GM23248 (cell line): ENCODE measurements at regions not wholly inside any gene's neighbourhood (a gene's known extent, or its start where the extent isn't known, plus 50 kb on each side); places are given as distances from the start of the nearest gene placed in this dataset.

Experiments used
- EZH2 ChIP-seq: fragments of 200-600 bp; sonication (generic); IDR thresholded peaks from 2 replicates; pipeline ENCODE4 v1.6.1; 2018; ENCODE audit warnings: antibody characterized with exemption, mild to moderate bottlenecking; ENCODE audit not compliant: insufficient read depth, poor library complexity, severe bottlenecking
- EZH2phosphoT487 ChIP-seq: fragments of 200-600 bp; sonication (generic); IDR thresholded peaks from 2 replicates; pipeline ENCODE4 v1.6.1; 2018; ENCODE audit warnings: antibody characterized with exemption, moderate library complexity, mild to moderate bottlenecking, low read depth; ENCODE audit not compliant: insufficient read depth

- TF ChIP-seq EZH2phosphoT487, result no peak
- TF ChIP-seq EZH2, result no peak
Measured at GRCh38 chr18:55688030-55688429, 100.0 kb upstream of the TCF4 start.
